ENCODE measurements at regions not wholly inside any gene's neighbourhood (a gene's known extent, or its start where the extent isn't known, plus 50 kb on each side); places are given as distances from the start of the nearest gene placed in this dataset.

- TF ChIP-seq CTCF (IDR thresholded peaks at IDR 0.05; ENCODE audit: borderline replicate concordance), result no peak
- H3K4me3 ChIP-seq, result no peak overlapping the region
- H3K36me3 ChIP-seq, result no peaks in the 10 kb centered on the region
- no peaks in the 10 kb centered on the region for H3K27me3 ChIP-seq (ENCODE audit: low read depth)
- no peaks in the 10 kb centered on the region for H3K4me1 ChIP-seq
- no peak overlapping the region for H3K27ac ChIP-seq (replicated peaks)
- peaks cover 17% of the 10 kb centered on the region for H3K9me3 ChIP-seq (replicated peaks)
- intact Hi-C loops (cut with micrococcal nuclease), result no loop called here
- DNase-seq, result no peak
These were observed 595.9 kb downstream of the KCNJ3 start for GRCh38 chr2:155294358-155294757.

- TF ChIP-seq CTCF (IDR thresholded peaks at IDR 0.05; ENCODE audit: borderline replicate concordance), result no peak
These were observed 583.4 kb downstream of the KCNJ3 start for GRCh38 chr2:155281907-155282306.

DNA sequence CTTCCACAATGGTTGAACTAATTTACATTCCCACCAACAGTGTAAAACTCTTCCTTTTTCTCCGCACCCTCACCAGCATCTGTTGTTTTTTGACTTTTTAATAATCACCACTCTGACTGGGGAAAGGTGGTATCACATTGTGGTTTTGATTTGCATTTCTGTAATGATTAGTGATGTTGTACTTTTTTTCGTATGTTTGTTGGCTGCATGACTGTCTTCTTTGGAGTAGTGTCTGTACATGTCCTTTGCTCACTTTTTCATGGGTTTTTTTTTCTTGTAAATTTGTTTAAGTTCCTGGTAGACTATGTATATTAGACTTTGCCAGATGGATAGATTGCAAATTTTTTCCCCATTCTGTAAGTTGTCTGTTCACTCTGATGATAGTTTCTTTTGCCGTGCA, 574.8 kb downstream of the KCNJ3 start:
- no peak overlapping the region for H3K4me3 ChIP-seq
- no peaks in the 10 kb centered on the region for H3K9me3 ChIP-seq (replicated peaks)
- H3K27ac ChIP-seq (replicated peaks), result no peak overlapping the region
- intact Hi-C loops (cut with micrococcal nuclease), result no loop called here
- no peak for DNase-seq
- no peaks in the 10 kb centered on the region for H3K36me3 ChIP-seq
- no peak for TF ChIP-seq CTCF (IDR thresholded peaks at IDR 0.05; ENCODE audit: borderline replicate concordance)
- no peaks in the 10 kb centered on the region for H3K27me3 ChIP-seq (ENCODE audit: low read depth)
- H3K4me1 ChIP-seq, result no peaks in the 10 kb centered on the region

More at GRCh38 chr2:155281907-155282306, 583.4 kb downstream of the KCNJ3 start:
- Histone ChIP-seq H3K9me3 (replicated peaks) (no peaks in the 10 kb centered on the region), H3K27me3 (ENCODE audit: low read depth) (no peaks in the 10 kb centered on the region), H3K4me1 (no peaks in the 10 kb centered on the region), H3K36me3 (no peaks in the 10 kb centered on the region), H3K4me3 (no peak overlapping the region), H3K27ac (replicated peaks) (no peak overlapping the region)
- intact Hi-C loops (cut with micrococcal nuclease), result no loop called here
- DNase-seq, result no peak

DNA sequence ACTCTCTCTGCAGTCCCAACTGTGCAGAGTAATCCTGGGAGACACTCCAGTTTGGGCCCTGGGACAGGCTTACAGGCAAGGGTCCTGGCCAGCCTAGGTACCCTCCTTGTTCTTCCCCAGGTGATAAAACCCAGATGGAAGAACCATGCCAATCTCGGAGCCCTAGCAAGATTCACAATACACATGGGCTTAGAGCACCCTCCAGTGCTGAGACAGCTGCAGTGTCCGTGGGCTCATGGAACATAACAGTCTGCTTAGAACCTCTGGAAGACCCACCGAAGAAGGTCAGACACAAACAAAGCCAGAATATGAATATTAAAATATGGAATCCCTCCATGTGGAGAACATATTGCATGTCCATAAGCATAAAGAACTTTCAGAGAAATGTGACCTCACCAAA, 568.1 kb downstream of the KCNJ3 start:
- Histone ChIP-seq H3K4me3 (no peak overlapping the region), H3K27me3 (ENCODE audit: low read depth) (no peaks in the 10 kb centered on the region), H3K9me3 (replicated peaks) (peaks cover 9% of the 10 kb centered on the region), H3K4me1 (no peaks in the 10 kb centered on the region), H3K27ac (replicated peaks) (no peak overlapping the region), H3K36me3 (no peaks in the 10 kb centered on the region)
- TF ChIP-seq CTCF (IDR thresholded peaks at IDR 0.05; ENCODE audit: borderline replicate concordance), result no peak
- intact Hi-C loops (cut with micrococcal nuclease), result no loop called here
- no peak for DNase-seq

GRCh38 chr2:155266109-155266508, 567.6 kb downstream of the KCNJ3 start:
- H3K4me3 ChIP-seq, result no peak overlapping the region
- H3K27me3 ChIP-seq (ENCODE audit: low read depth), result no peaks in the 10 kb centered on the region
- no peaks in the 10 kb centered on the region for H3K4me1 ChIP-seq
- H3K9me3 ChIP-seq (replicated peaks), result peaks cover 9% of the 10 kb centered on the region
- no peak for TF ChIP-seq CTCF (IDR thresholded peaks at IDR 0.05; ENCODE audit: borderline replicate concordance)
- intact Hi-C loops (cut with micrococcal nuclease), result no loop called here
- no peak for DNase-seq
- H3K27ac ChIP-seq (replicated peaks), result no peak overlapping the region
- no peaks in the 10 kb centered on the region for H3K36me3 ChIP-seq

DNA sequence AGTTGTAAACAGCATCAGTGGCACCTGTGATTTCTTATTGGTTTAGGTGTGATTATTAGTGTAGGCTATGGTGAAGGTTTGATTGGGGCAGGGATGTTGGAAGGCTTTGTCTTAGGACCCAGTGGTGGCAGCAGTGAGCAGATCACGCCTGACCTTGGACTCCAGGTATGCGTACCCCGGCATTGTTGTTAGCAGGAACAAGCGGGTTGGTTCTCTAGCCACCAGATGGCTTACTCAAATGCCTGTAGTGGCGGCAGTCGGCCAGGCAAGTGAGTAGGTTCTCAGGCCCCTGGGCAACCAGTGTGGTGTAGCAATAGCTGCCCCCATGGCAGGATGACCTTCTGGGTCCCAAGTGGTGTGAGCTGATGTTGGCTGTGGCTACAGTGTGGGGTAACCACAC, 558.3 kb downstream of the KCNJ3 start:
- Histone ChIP-seq H3K9me3 (replicated peaks) (no peaks in the 10 kb centered on the region), H3K36me3 (no peaks in the 10 kb centered on the region)

More for the DNA sequence above, 558.3 kb downstream of the KCNJ3 start:
- no peak for TF ChIP-seq CTCF (IDR thresholded peaks at IDR 0.05; ENCODE audit: borderline replicate concordance)
- Histone ChIP-seq H3K27ac (replicated peaks) (no peak overlapping the region), H3K4me1 (no peaks in the 10 kb centered on the region), H3K4me3 (no peak overlapping the region), H3K27me3 (ENCODE audit: low read depth) (no peaks in the 10 kb centered on the region)
- DNase-seq, result no peak
- intact Hi-C loops (cut with micrococcal nuclease), result no loop called here

All from left ventricle myocardium inferior (tissue), 1 donor.